NCI-H2196 (cell line): ENCODE measurements at regions not wholly inside any gene's neighbourhood (a gene's known extent, or its start where the extent isn't known, plus 50 kb on each side); places are given as distances from the start of the nearest gene placed in this dataset.

Source experiments
- DNase-seq: peaks from one replicate; lab custom pipeline; 2025; ENCODE audit not compliant: unreplicated experiment; lab: John Stamatoyannopoulos, UW

GRCh38 chr1:232110281-232111090 is 483.9 kb downstream of the DISC1 start:
- no peak for DNase-seq

- no peak for DNase-seq
Measured at GRCh38 chr1:232109391-232109790, 482.8 kb downstream of the DISC1 start.

GRCh38 chr1:232108598-232108997 is 482.0 kb downstream of the DISC1 start:
- no peak for DNase-seq

- no peak for DNase-seq
Measured at GRCh38 chr1:232106415-232106814, 479.8 kb downstream of the DISC1 start.

- DNase-seq = no peak
Measured at GRCh38 chr1:232105561-232105960, 479.0 kb downstream of the DISC1 start.

- DNase-seq = no peak
Measured at GRCh38 chr1:232101231-232101630, 474.6 kb downstream of the DISC1 start.

- DNase-seq = no peak
Measured at GRCh38 chr1:232096751-232097150, 470.2 kb downstream of the DISC1 start.
